ENCODE measurements at regions not wholly inside any gene's neighbourhood (a gene's known extent, or its start where the extent isn't known, plus 50 kb on each side); places are given as distances from the start of the nearest gene placed in this dataset.

DNA sequence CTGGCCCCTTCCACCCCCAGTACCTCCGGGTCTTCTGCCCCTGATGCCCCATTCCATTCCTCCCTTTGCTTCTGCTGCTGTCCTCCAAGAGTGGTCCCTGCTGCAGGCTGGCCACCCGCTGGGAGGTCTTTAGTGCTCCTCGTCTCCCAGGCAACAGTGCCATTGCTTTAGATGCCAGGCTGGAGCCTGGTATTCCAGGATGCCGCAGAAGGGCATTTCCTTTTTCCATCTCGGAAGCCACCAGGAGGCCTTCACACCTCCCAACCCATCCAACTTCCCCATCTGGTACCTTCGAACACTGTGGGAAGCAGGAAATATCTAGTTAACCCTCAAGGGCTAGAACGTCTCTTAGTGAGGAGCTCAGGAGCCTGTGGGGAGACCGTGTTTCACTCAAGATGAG, 92.9 kb upstream of the DUSP5 start:
- TF ChIP-seq EP300 (IDR thresholded peaks at IDR 0.05; ENCODE audit: low read depth) = no peak
- TF ChIP-seq, protein P1, sequence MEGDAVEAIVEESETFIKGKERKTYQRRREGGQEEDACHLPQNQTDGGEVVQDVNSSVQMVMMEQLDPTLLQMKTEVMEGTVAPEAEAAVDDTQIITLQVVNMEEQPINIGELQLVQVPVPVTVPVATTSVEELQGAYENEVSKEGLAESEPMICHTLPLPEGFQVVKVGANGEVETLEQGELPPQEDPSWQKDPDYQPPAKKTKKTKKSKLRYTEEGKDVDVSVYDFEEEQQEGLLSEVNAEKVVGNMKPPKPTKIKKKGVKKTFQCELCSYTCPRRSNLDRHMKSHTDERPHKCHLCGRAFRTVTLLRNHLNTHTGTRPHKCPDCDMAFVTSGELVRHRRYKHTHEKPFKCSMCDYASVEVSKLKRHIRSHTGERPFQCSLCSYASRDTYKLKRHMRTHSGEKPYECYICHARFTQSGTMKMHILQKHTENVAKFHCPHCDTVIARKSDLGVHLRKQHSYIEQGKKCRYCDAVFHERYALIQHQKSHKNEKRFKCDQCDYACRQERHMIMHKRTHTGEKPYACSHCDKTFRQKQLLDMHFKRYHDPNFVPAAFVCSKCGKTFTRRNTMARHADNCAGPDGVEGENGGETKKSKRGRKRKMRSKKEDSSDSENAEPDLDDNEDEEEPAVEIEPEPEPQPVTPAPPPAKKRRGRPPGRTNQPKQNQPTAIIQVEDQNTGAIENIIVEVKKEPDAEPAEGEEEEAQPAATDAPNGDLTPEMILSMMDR (IDR thresholded peaks at IDR 0.05) = no peak
- TF ChIP-seq POLR2A (IDR thresholded peaks at IDR 0.05) = no peak
- no peak for TF ChIP-seq POLR2AphosphoS5 (IDR thresholded peaks at IDR 0.05)
